ENCODE measurements at regions not wholly inside any gene's neighbourhood (a gene's known extent, or its start where the extent isn't known, plus 50 kb on each side); places are given as distances from the start of the nearest gene placed in this dataset.

GRCh38 chr4:52368895-52369294, 290.2 kb downstream of the USP46 start:
- Histone ChIP-seq H3K4me2 (ENCODE audit: low read length) (no peak overlapping the region), H3K27me3 (ENCODE audit: insufficient read depth, low read length) (peaks cover 4% of the 10 kb centered on the region), H3K4me3 (replicated peaks in 1 of 2; ENCODE audit: low read depth in 1 of 2, low read length in 2 of 2) (no peak overlapping the region), H3K36me3 (ENCODE audit: control insufficient read depth in 1 of 2, insufficient read depth in 2 of 2, low read length in 2 of 2) (no peaks in the 10 kb centered on the region), H3K27ac (ENCODE audit: low read depth, low read length) (no peak overlapping the region), H3K79me2 (ENCODE audit: insufficient read depth, low read length) (no peaks in the 10 kb centered on the region), H4K20me1 (ENCODE audit: insufficient read depth) (no peaks in the 10 kb centered on the region), H3K9me3 (ENCODE audit: control insufficient read depth in 1 of 2, insufficient read depth in 1 of 2, low read depth in 1 of 2, low read length in 2 of 2) (no peaks in the 10 kb centered on the region), H3K4me1 (ENCODE audit: control insufficient read depth in 1 of 2, insufficient read depth in 2 of 2, low read length in 2 of 2) (no peaks in the 10 kb centered on the region), H2AFZ (ENCODE audit: low read depth, low read length, poor library complexity, severe bottlenecking) (no peak overlapping the region), H3K9ac (ENCODE audit: low read length) (no peak overlapping the region), H3K9me2 (ENCODE audit: insufficient read depth) (no peaks in the 10 kb centered on the region)
- ATAC-seq (no peak), DNase-seq (ENCODE audit: low read depth, low spot score) (no peak)
- no TSS peak for BruUV-seq (replicated peaks)
- CTCF ChIA-PET = no interaction called here
- POLR2A ChIA-PET = no interaction called here
- no peak for TF ChIP-seq POLR2A (IDR thresholded peaks at IDR 0.05; ENCODE audit: borderline replicate concordance, extremely low read depth, insufficient read depth, insufficient read length)
- no peak for TF ChIP-seq CEBPB (IDR thresholded peaks at IDR 0.05; ENCODE audit: low read depth)
- TF ChIP-seq SRF (IDR thresholded peaks at IDR 0.05; ENCODE audit: low read depth) = no peak
- TF ChIP-seq YY1 (IDR thresholded peaks at IDR 0.05; ENCODE audit: extremely low read depth, insufficient replicate concordance, low read depth, low read length) = no peak
- no peak for TF ChIP-seq EGR1 (IDR thresholded peaks at IDR 0.05; ENCODE audit: low read depth)
- no peak for TF ChIP-seq ZNF274 (IDR thresholded peaks at IDR 0.05; ENCODE audit: low read depth, low read length)
- RAD21 ChIA-PET (ENCODE audit: low non-redundant PET in 1 of 2, low total read pairs in 2 of 2, uncharacterized antibody in 2 of 2, unreplicated experiment in 2 of 2) = no interaction called here
- intact Hi-C loops (cut with micrococcal nuclease) = no loop called here

- no peak for DNase-seq (ENCODE audit: low read depth, low spot score)
- Histone ChIP-seq H4K20me1 (ENCODE audit: insufficient read depth) (no peaks in the 10 kb centered on the region), H3K9ac (ENCODE audit: low read length) (no peak overlapping the region), H2AFZ (ENCODE audit: low read depth, low read length, poor library complexity, severe bottlenecking) (no peak overlapping the region), H3K4me1 (ENCODE audit: control insufficient read depth in 1 of 2, insufficient read depth in 2 of 2, low read length in 2 of 2) (no peaks in the 10 kb centered on the region), H3K79me2 (ENCODE audit: insufficient read depth, low read length) (no peaks in the 10 kb centered on the region), H3K9me3 (ENCODE audit: control insufficient read depth in 1 of 2, insufficient read depth in 1 of 2, low read depth in 1 of 2, low read length in 2 of 2) (no peaks in the 10 kb centered on the region), H3K36me3 (ENCODE audit: control insufficient read depth in 1 of 2, insufficient read depth in 2 of 2, low read length in 2 of 2) (no peaks in the 10 kb centered on the region), H3K27me3 (ENCODE audit: insufficient read depth, low read length) (peaks cover 4% of the 10 kb centered on the region), H3K4me3 (replicated peaks in 1 of 2; ENCODE audit: low read depth in 1 of 2, low read length in 2 of 2) (no peak overlapping the region), H3K9me2 (ENCODE audit: insufficient read depth) (no peaks in the 10 kb centered on the region), H3K27ac (ENCODE audit: low read depth, low read length) (no peak overlapping the region), H3K4me2 (ENCODE audit: low read length) (no peak overlapping the region)
- intact Hi-C loops (cut with micrococcal nuclease) = loop anchor here (5.0 kb wide), 2 partner anchors 137 to 1863 kb away; no protein-coding TSS in a partner anchor
- ChIA-PET POLR2A (no interaction called here), RAD21 (ENCODE audit: low non-redundant PET in 1 of 2, low total read pairs in 2 of 2, uncharacterized antibody in 2 of 2, unreplicated experiment in 2 of 2) (no interaction called here), CTCF (no interaction called here)
- ATAC-seq = no peak
- BruUV-seq (replicated peaks) = no TSS peak
- TF ChIP-seq ELF1 (IDR thresholded peaks at IDR 0.05; ENCODE audit: borderline replicate concordance, low read depth) = no peak
- no peak for TF ChIP-seq SIN3A (IDR thresholded peaks at IDR 0.05; ENCODE audit: low read depth)
- no peak for TF ChIP-seq CTCF (IDR thresholded peaks at IDR 0.05 in 2 of 3, conservative IDR thresholded peaks at IDR 0.05 in 1 of 3; ENCODE audit: borderline replicate concordance in 1 of 3, insufficient read depth in 1 of 3, low read depth in 2 of 3, low read length in 2 of 3)
- no peak for TF ChIP-seq CEBPB (IDR thresholded peaks at IDR 0.05; ENCODE audit: low read depth)
- TF ChIP-seq SRF (IDR thresholded peaks at IDR 0.05; ENCODE audit: low read depth) = no peak
- TF ChIP-seq RAD21 (IDR thresholded peaks at IDR 0.05; ENCODE audit: low read depth) = no peak
- no peak for TF ChIP-seq POLR2A (IDR thresholded peaks at IDR 0.05; ENCODE audit: borderline replicate concordance, extremely low read depth, insufficient read depth, insufficient read length)
- TF ChIP-seq, protein P1, sequence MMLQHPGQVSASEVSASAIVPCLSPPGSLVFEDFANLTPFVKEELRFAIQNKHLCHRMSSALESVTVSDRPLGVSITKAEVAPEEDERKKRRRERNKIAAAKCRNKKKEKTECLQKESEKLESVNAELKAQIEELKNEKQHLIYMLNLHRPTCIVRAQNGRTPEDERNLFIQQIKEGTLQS (IDR thresholded peaks at IDR 0.05) = no peak
- TF ChIP-seq ZBTB33 (IDR thresholded peaks at IDR 0.05; ENCODE audit: extremely low read depth, insufficient replicate concordance, low read length) = no peak
- TF ChIP-seq POLR2AphosphoS5 (IDR thresholded peaks at IDR 0.05; ENCODE audit: low read depth, low read length) = no peak
- no peak for TF ChIP-seq FOSL1 (IDR thresholded peaks at IDR 0.05; ENCODE audit: low read depth)
Observed at GRCh38 chr4:52369649-52370048, 289.5 kb downstream of the USP46 start.
